H9 (cell line): ENCODE measurements at regions not wholly inside any gene's neighbourhood (a gene's known extent, or its start where the extent isn't known, plus 50 kb on each side); places are given as distances from the start of the nearest gene placed in this dataset.

Experiments
- DNase-seq: peaks from one replicate; pipeline ENCODE4 v3.0.0-alpha.2; 2017
- H2AFZ ChIP-seq: one replicate; pipeline ENCODE4 v1.6.1; 2013; ENCODE audit warnings: mild to moderate bottlenecking, low read length, control low read depth, moderate library complexity
- H2AK5ac ChIP-seq: 2 replicates; pipeline ENCODE4 v1.6.1; 2013; ENCODE audit warnings: low read length, control low read depth, mixed read lengths; ENCODE audit not compliant: insufficient read length
- H2BK120ac ChIP-seq: one replicate; pipeline ENCODE4 v1.6.1; 2013; ENCODE audit warnings: low read depth, mild to moderate bottlenecking, low read length, control low read depth, inconsistent platforms; ENCODE audit not compliant: poor library complexity, severe bottlenecking
- H2BK12ac ChIP-seq: 2 replicates; pipeline ENCODE4 v1.6.1; 2013; ENCODE audit warnings: low read length, control low read depth, mixed read lengths, low read depth; ENCODE audit not compliant: insufficient read length
- H2BK15ac ChIP-seq: 2 replicates; pipeline ENCODE4 v1.6.1; 2013; ENCODE audit warnings: low read depth, low read length, control low read depth
- H2BK20ac ChIP-seq: one replicate; pipeline ENCODE4 v1.6.1; 2013; ENCODE audit warnings: low read depth, mild to moderate bottlenecking, low read length, control low read depth, inconsistent platforms; ENCODE audit not compliant: poor library complexity, severe bottlenecking
- H2BK5ac ChIP-seq: 2 replicates; pipeline ENCODE4 v1.6.1; 2013; ENCODE audit warnings: low read length, control low read depth, mixed read lengths; ENCODE audit not compliant: insufficient read length
- H3K14ac ChIP-seq: 2 replicates; pipeline ENCODE4 v1.6.1; 2013; ENCODE audit warnings: low read length, control low read depth; ENCODE audit not compliant: insufficient read depth
- H3K18ac ChIP-seq: 2 replicates; pipeline ENCODE4 v1.6.1; 2013; ENCODE audit warnings: low read depth, mild to moderate bottlenecking, mixed read lengths, low read length, control low read depth; ENCODE audit not compliant: insufficient read length
- H3K23ac ChIP-seq: 2 replicates; pipeline ENCODE4 v1.6.1; 2013; ENCODE audit warnings: low read length, control low read depth, mixed read lengths, low read depth; ENCODE audit not compliant: insufficient read length
- H3K23me2 ChIP-seq: 2 replicates; pipeline ENCODE4 v1.6.1; 2013; ENCODE audit warnings: low read depth, mild to moderate bottlenecking, mixed read lengths, low read length, control low read depth; ENCODE audit not compliant: insufficient read length, poor library complexity, severe bottlenecking
- H3K27ac ChIP-seq: 2 replicates; pipeline ENCODE4 v1.5.1; 2013; ENCODE audit warnings: low read length, control low read depth, mixed read lengths, low read depth; ENCODE audit not compliant: insufficient read length
- H3K27me3 ChIP-seq: 2 replicates; pipeline ENCODE4 v1.6.1; 2013; ENCODE audit warnings: low read length, control low read depth, inconsistent platforms; ENCODE audit not compliant: insufficient read depth
- H3K4ac ChIP-seq: 2 replicates; pipeline ENCODE4 v1.6.1; 2013; ENCODE audit warnings: low read depth, mild to moderate bottlenecking, control low read depth, inconsistent platforms, low read length, moderate library complexity
- H3K4me1 ChIP-seq: 2 replicates; pipeline ENCODE4 v1.6.1; 2013; ENCODE audit warnings: low read length, control low read depth, inconsistent platforms; ENCODE audit not compliant: insufficient read depth
- H3K4me2 ChIP-seq: 2 replicates; pipeline ENCODE4 v1.6.1; 2013; ENCODE audit warnings: low read length, control low read depth, mixed read lengths; ENCODE audit not compliant: insufficient read length, insufficient read depth
- H3K56ac ChIP-seq: 2 replicates; pipeline ENCODE4 v1.6.1; 2013; ENCODE audit warnings: low read depth, mild to moderate bottlenecking, mixed read lengths, low read length, control low read depth; ENCODE audit not compliant: insufficient read length
- H3K79me1 ChIP-seq: 2 replicates; pipeline ENCODE4 v1.6.1; 2013; ENCODE audit warnings: low read depth, mild to moderate bottlenecking, moderate library complexity, low read length, control low read depth, inconsistent platforms; ENCODE audit not compliant: insufficient read depth, poor library complexity, severe bottlenecking
- H3K79me2 ChIP-seq: 2 replicates; pipeline ENCODE4 v1.6.1; 2013; ENCODE audit warnings: low read length, control low read depth, inconsistent platforms; ENCODE audit not compliant: insufficient read depth
- H3K9ac ChIP-seq: 2 replicates; pipeline ENCODE4 v1.6.1; 2013; ENCODE audit warnings: low read length, control low read depth, mixed read lengths; ENCODE audit not compliant: insufficient read length; ENCODE audit errors: extremely low read depth
- H3K9me3 ChIP-seq: one replicate; pipeline ENCODE4 v1.6.1; 2013; ENCODE audit warnings: low read depth, low read length, inconsistent platforms; ENCODE audit not compliant: control insufficient read depth
- H3T11ph ChIP-seq: one replicate; pipeline ENCODE4 v1.6.1; 2013; ENCODE audit warnings: mild to moderate bottlenecking, low read length, control low read depth, inconsistent platforms
- H4K20me1 ChIP-seq: one replicate; pipeline ENCODE4 v1.6.1; 2013; ENCODE audit not compliant: control insufficient read depth, insufficient read length, insufficient read depth
- H4K5ac ChIP-seq: 2 replicates; pipeline ENCODE4 v1.6.1; 2013; ENCODE audit warnings: low read depth, mild to moderate bottlenecking, mixed read lengths, low read length, control low read depth; ENCODE audit not compliant: insufficient read length
- H4K8ac ChIP-seq: replicated peaks from 2 replicates; pipeline ENCODE4 v1.6.1; 2013; ENCODE audit warnings: low read length, control low read depth, mixed read lengths, low read depth; ENCODE audit not compliant: insufficient read length
- H4K91ac ChIP-seq: 2 replicates; pipeline ENCODE4 v1.6.1; 2013; ENCODE audit warnings: low read depth, mild to moderate bottlenecking, moderate library complexity, mixed read lengths, low read length, control low read depth; ENCODE audit not compliant: insufficient read length
- H3K27ac Mint-ChIP-seq, 3 experiments: 2 replicates in 2 of 3; 3 replicates in 1 of 3; pipeline ENCODE4 v1.8.0; 2020 to 2021; ENCODE audit warnings: mixed read lengths in 3 of 3, mild to moderate bottlenecking in 1 of 3, moderate library complexity in 1 of 3
- H3K27me3 Mint-ChIP-seq: 2 replicates; pipeline ENCODE4 v1.8.0; 2021; ENCODE audit warnings: low read depth, mild to moderate bottlenecking, moderate library complexity, mixed read lengths
- H3K36me3 Mint-ChIP-seq, 3 experiments: 2 replicates in 2 of 3; 3 replicates in 1 of 3; pipeline ENCODE4 v1.8.0; 2020 to 2021; ENCODE audit warnings: low read depth in 3 of 3, mixed read lengths in 3 of 3; ENCODE audit not compliant: insufficient read depth in 1 of 3
- H3K4me1 Mint-ChIP-seq, 2 experiments: 2 replicates each; pipeline ENCODE4 v1.8.0; 2020; ENCODE audit warnings: mixed read lengths in 2 of 2
- H3K4me3 Mint-ChIP-seq, 2 experiments: 2 replicates in 1 of 2; 3 replicates in 1 of 2; pipeline ENCODE4 v1.8.0; 2020 to 2021; ENCODE audit warnings: mild to moderate bottlenecking in 2 of 2, mixed read lengths in 2 of 2, moderate library complexity in 1 of 2
- H3K9me3 Mint-ChIP-seq, 2 experiments: 2 replicates in 1 of 2; 3 replicates in 1 of 2; pipeline ENCODE4 v1.8.0; 2020; ENCODE audit warnings: mild to moderate bottlenecking in 2 of 2, mixed read lengths in 2 of 2, moderate library complexity in 1 of 2
- CTCF ChIP-seq: fragments of 200-600 bp; sonication (generic); conservative IDR thresholded peaks from 3 replicates; pipeline ENCODE4 v1.8.0; 2021; ENCODE audit warnings: antibody characterized with exemption, mild to moderate bottlenecking
- WGBS: extraction: QIAGEN DNeasy Blood & Tissue Kit; methylation state at CpG from one replicate; pipeline ENCODE4 v1.1.7; 2013; ENCODE audit warnings: missing lambda C conversion rate, low lambda C conversion rate, mixed read lengths; ENCODE audit not compliant: insufficient read length; ENCODE audit errors: extremely low coverage; 5-methylcytosine and 5-hydroxymethylcytosine counted together

- Histone ChIP-seq H3K4ac (no peak overlapping the region), H2BK20ac (no peak overlapping the region), H2BK15ac (no peak overlapping the region), H2BK12ac (no peak overlapping the region), H3K9ac (no peak overlapping the region), H3K27ac (no peak overlapping the region), H2BK120ac (no peak overlapping the region), H3K4me1 (no peaks in the 10 kb centered on the region), H2BK5ac (no peak overlapping the region), H3K23ac (no peak overlapping the region), H3K9me3 (no peaks in the 10 kb centered on the region), H4K20me1 (no peaks in the 10 kb centered on the region), H3K14ac (no peak overlapping the region), H3K4me2 (no peak overlapping the region), H3K79me1 (no peaks in the 10 kb centered on the region), H3K23me2 (no peaks in the 10 kb centered on the region), H4K91ac (no peak overlapping the region), H3K18ac (no peak overlapping the region), H2AK5ac (no peak overlapping the region), H4K5ac (no peak overlapping the region), H3K27me3 (no peaks in the 10 kb centered on the region), H3K56ac (no peak overlapping the region), H3K79me2 (no peaks in the 10 kb centered on the region), H4K8ac (no peak overlapping the region), H3T11ph (no peak overlapping the region), H2AFZ (no peak overlapping the region)
- TF ChIP-seq CTCF: no peak
- H3K36me3 Mint-ChIP-seq: no peaks in the 10 kb centered on the region
- H3K9me3 Mint-ChIP-seq: no peaks in the 10 kb centered on the region
- no peak for DNase-seq
- no peak overlapping the region for H3K27ac Mint-ChIP-seq
- no peaks in the 10 kb centered on the region for H3K4me1 Mint-ChIP-seq
- WGBS: no CpG with 5 or more reads among the region's 3 CpGs
- H3K4me3 Mint-ChIP-seq: no peak overlapping the region
- H3K27me3 Mint-ChIP-seq: no peaks in the 10 kb centered on the region
Measured at GRCh38 chr12:82529954-82530353, 156.8 kb upstream of the TMTC2 start.
